K562 (cell line): ENCODE measurements at regions not wholly inside any gene's neighbourhood (a gene's known extent, or its start where the extent isn't known, plus 50 kb on each side); places are given as distances from the start of the nearest gene placed in this dataset.

Source experiments
- ATAC-seq: fragments of 200-7000 bp; cut with Tn5 transposase; 3 replicates; pipeline ENCODE4 v1.9.1; 2020; ENCODE audit warnings: moderate library complexity
- BruUV-seq: library from RNA; stranded (reverse); fragments of 400-500 nt; replicated peaks from 2 replicates; lab custom pipeline; 2021; lab: Mats Ljungman, UMichigan
- CTCF ChIA-PET: fragments of 300-600 bp; formaldehyde crosslinking; extraction: SDS; loops from one replicate; lab custom pipeline; 2021; ENCODE audit warnings: low intra/inter-chr PET ratio; lab: Yijun Ruan, JAX
- POLR2A ChIA-PET: fragments of 300-600, 350-650 bp; sonication (Branson Sonifier 250); formaldehyde crosslinking; extraction: SDS; loops from one replicate; lab custom pipeline; 2021; ENCODE audit warnings: antibody characterized with exemption, inconsistent platforms; lab: Yijun Ruan, JAX
- DNase-seq, 4 experiments: peaks; one replicate each; pipeline versions ENCODE4 v3.0.0 to v3.0.0-alpha.2; 2011 to 2018; ENCODE audit warnings: low spot score in 3 of 4, mixed read lengths in 3 of 4; ENCODE audit errors: extremely low read depth in 1 of 4
- FAIRE-seq: peaks from 2 replicates; lab custom pipeline; 2011; peaks lifted over from hg19 to GRCh38; lab: Jason Lieb, UNC
- H2AFZ ChIP-seq: 2 replicates; pipeline ENCODE4 v1.6.0; 2011; ENCODE audit warnings: low read depth, low read length, control low read depth, inconsistent platforms
- H3K27ac ChIP-seq: fragments of 200-600 bp; 3 replicates; pipeline ENCODE4 v1.8.0; 2011; ENCODE audit warnings: low read depth, mild to moderate bottlenecking, control low read depth, inconsistent platforms, low read length, moderate library complexity, mixed read lengths; ENCODE audit errors: extremely low read depth
- H3K27me3 ChIP-seq, 2 experiments: fragments of 300-600 bp in 1 of 2; 2 replicates in 1 of 2; 3 replicates in 1 of 2; pipeline versions ENCODE4 v1.6.0 to v1.8.0; 2011; ENCODE audit warnings: inconsistent platforms in 2 of 2, low read length in 2 of 2, mild to moderate bottlenecking in 1 of 2, mixed read lengths in 1 of 2, moderate library complexity in 1 of 2; ENCODE audit not compliant: control insufficient read depth in 2 of 2, insufficient read depth in 2 of 2
- H3K36me3 ChIP-seq: fragments of 300-600 bp; 3 replicates; pipeline ENCODE4 v1.8.0; 2011; ENCODE audit warnings: mild to moderate bottlenecking, low read length, inconsistent platforms; ENCODE audit not compliant: control insufficient read depth, insufficient read depth
- H3K4me1 ChIP-seq, 2 experiments: fragments of 200-600 bp in 1 of 2; replicated peaks in 1 of 2; 2 replicates in 1 of 2; 3 replicates in 1 of 2; pipeline versions ENCODE4 v1.5.1 to v1.8.0; 2011; ENCODE audit warnings: inconsistent platforms in 2 of 2, low read length in 2 of 2, mild to moderate bottlenecking in 1 of 2, mixed read lengths in 1 of 2, moderate library complexity in 1 of 2; ENCODE audit not compliant: control insufficient read depth in 2 of 2, insufficient read depth in 2 of 2
- H3K4me2 ChIP-seq: 2 replicates; pipeline ENCODE4 v1.6.1; 2011; ENCODE audit warnings: low read length, control low read depth, inconsistent platforms, mixed read lengths; ENCODE audit not compliant: insufficient read depth
- H3K4me3 ChIP-seq: fragments of 200-600 bp; sonication (generic), shearing (Covaris generic); 2 replicates; pipeline ENCODE4 v1.5.1; 2016; ENCODE audit warnings: control low read depth, inconsistent platforms
- H3K79me2 ChIP-seq: fragments of 200-600 bp; 3 replicates; pipeline ENCODE4 v1.8.0; 2011; ENCODE audit warnings: low read length, inconsistent platforms; ENCODE audit not compliant: control insufficient read depth, insufficient read depth
- H3K9ac ChIP-seq, 2 experiments: 2 replicates each; pipeline versions ENCODE4 v1.6.0 to v1.6.1; 2011; ENCODE audit warnings: low read depth in 2 of 2, low read length in 2 of 2, control low read depth in 1 of 2, inconsistent platforms in 1 of 2, mild to moderate bottlenecking in 1 of 2, mixed read lengths in 1 of 2; ENCODE audit not compliant: insufficient read depth in 1 of 2
- H3K9me1 ChIP-seq: one replicate; pipeline ENCODE4 v1.6.0; 2011; ENCODE audit warnings: inconsistent platforms, mild to moderate bottlenecking, low read length, moderate library complexity; ENCODE audit not compliant: control insufficient read depth, insufficient read depth
- H3K9me3 ChIP-seq: replicated peaks from 2 replicates; pipeline ENCODE4 v1.5.1; 2011; ENCODE audit warnings: low read depth, low read length, inconsistent platforms; ENCODE audit not compliant: control insufficient read depth, insufficient read depth
- H4K20me1 ChIP-seq: replicated peaks from 2 replicates; pipeline ENCODE4 v1.6.1; 2011; ENCODE audit warnings: low read length, inconsistent platforms, mixed read lengths; ENCODE audit not compliant: control insufficient read depth, insufficient read depth
- CBX2 ChIP-seq: fragments of 200-600 bp; sonication (generic); IDR thresholded peaks from one replicate; pipeline ENCODE4 v1.6.1; 2012; ENCODE audit warnings: mild to moderate bottlenecking, low read length, inconsistent platforms; ENCODE audit not compliant: insufficient read depth, poor library complexity, severe bottlenecking
- GTF3C2 ChIP-seq: IDR thresholded peaks from 3 replicates; pipeline ENCODE4 v1.6.1; 2011; ENCODE audit warnings: borderline replicate concordance, mild to moderate bottlenecking, moderate library complexity; ENCODE audit not compliant: insufficient read length; ENCODE audit errors: extremely low read depth
- NFE2L1 ChIP-seq: fragments of 450-650 bp; IDR thresholded peaks from 2 replicates; pipeline ENCODE4 v1.6.1; 2016; ENCODE audit warnings: missing genetic modification characterization, low read depth, mild to moderate bottlenecking, missing compliant biosample characterization, moderate library complexity, borderline replicate concordance
- PHB ChIP-seq: fragments of 250-450 bp; sonication (Bioruptor Pico); IDR thresholded peaks from 2 replicates; pipeline ENCODE4 v1.5.0; 2021
- PPARD ChIP-seq: fragments of 250-450 bp; sonication (Bioruptor Pico); IDR thresholded peaks from 2 replicates; pipeline ENCODE4 v1.8.0; 2022; ENCODE audit warnings: inconsistent platforms, mild to moderate bottlenecking, moderate library complexity
- PURB ChIP-seq: sonication (generic); formaldehyde crosslinking; IDR thresholded peaks from 2 replicates; pipeline ENCODE4 v1.9.0; 2021; ENCODE audit warnings: low read depth, mild to moderate bottlenecking, missing genetic modification reagents
- RBM39 ChIP-seq: fragments of 200-400 bp; formaldehyde crosslinking; optimal IDR thresholded peaks from 2 replicates; pipeline ENCODE3; 2018; ENCODE audit warnings: low read depth, low read length
- U2AF2 ChIP-seq: fragments of 200-400 bp; formaldehyde crosslinking; optimal IDR thresholded peaks from 2 replicates; pipeline ENCODE3; 2017; ENCODE audit warnings: low read depth, mild to moderate bottlenecking, low read length
- WGBS: fragments of 100-300 bp; shearing (Covaris generic); methylation state at CpG from one replicate; pipeline ENCODE4 v1.1.6; 2016; ENCODE audit warnings: low coverage, mixed read lengths; ENCODE audit not compliant: insufficient coverage; ENCODE audit errors: missing lambda C conversion rate; 5-methylcytosine and 5-hydroxymethylcytosine counted together
- in situ Hi-C: fragments of 300-500 bp; cut with MboI; formaldehyde crosslinking; loops from 4 replicates; pipeline ENCODE4 v1.15.0; 2018; ENCODE audit warnings: inconsistent platforms, mixed read lengths
- intact Hi-C: fragments of 100-400 bp; cut with micrococcal nuclease; formaldehyde crosslinking; loops from 2 replicates; pipeline ENCODE4 v1.14.2; 2022

- POLR2A ChIA-PET: no interaction called here
These were observed 980.9 kb downstream of the BRINP3 start for GRCh38 chr1:189496768-189497167.

More at GRCh38 chr1:189496768-189497167, 980.9 kb downstream of the BRINP3 start:
- Histone ChIP-seq H3K27me3 (no peaks in the 10 kb centered on the region), H3K79me2 (no peaks in the 10 kb centered on the region), H3K4me2 (no peak overlapping the region), H3K9me3 (no peaks in the 10 kb centered on the region; the same call in 1 of the 2 replicates), H3K27ac (no peak overlapping the region), H3K36me3 (no peaks in the 10 kb centered on the region), H4K20me1 (no peaks in the 10 kb centered on the region), H2AFZ (no peak overlapping the region), H3K4me1 (no peaks in the 10 kb centered on the region), H3K9me1 (no peaks in the 10 kb centered on the region), H3K4me3 (no peak overlapping the region), H3K9ac (no peak overlapping the region)
- 5% methylated on average over 2 of the region's 2 CpGs for WGBS
- no peak for FAIRE-seq
- no peak for DNase-seq
- BruUV-seq: no TSS peak
- intact Hi-C loops (no loop called here), in situ Hi-C loops (no loop called here)
- no peak for ATAC-seq
- CTCF ChIA-PET: no interaction called here
- TF ChIP-seq RBM39 (no peak), PURB (no peak), CBX2 (no peak), PHB (CRISPR knock-in tag) (no peak), NFE2L1 (tag) (no peak), PPARD (CRISPR knock-in tag) (no peak), GTF3C2 (no peak), U2AF2 (no peak)
